ENCODE measurements at regions not wholly inside any gene's neighbourhood (a gene's known extent, or its start where the extent isn't known, plus 50 kb on each side); places are given as distances from the start of the nearest gene placed in this dataset.

- H3K4me1 Mint-ChIP-seq: no peaks in the 10 kb centered on the region
- H3K27ac Mint-ChIP-seq: no peak overlapping the region
- H3K36me3 Mint-ChIP-seq (ENCODE audit: low read depth): no peaks in the 10 kb centered on the region
- no peak for DNase-seq
- H3K27me3 Mint-ChIP-seq: peaks cover 48% of the 10 kb centered on the region
- CTCF ChIA-PET: interaction anchor here (0.6 kb wide), 1 partner anchor 518 kb away, joined by 3 read pairs; no protein-coding TSS in a partner anchor
- H3K9me3 Mint-ChIP-seq: no peaks in the 10 kb centered on the region
- H3K4me3 Mint-ChIP-seq: no peak overlapping the region
- POLR2A ChIA-PET: no interaction called here
Observed at GRCh38 chr10:23694921-23695824, 256.3 kb downstream of the OTUD1 start.

GRCh38 chr10:23695825-23696420 lies 257.0 kb downstream of the OTUD1 start:
- ChIA-PET CTCF (no interaction called here), POLR2A (no interaction called here)
- peaks cover 48% of the 10 kb centered on the region for H3K27me3 Mint-ChIP-seq

GRCh38 chr10:23696476-23696875 lies 257.6 kb downstream of the OTUD1 start:
- CTCF ChIA-PET: no interaction called here
- H3K4me1 Mint-ChIP-seq: no peaks in the 10 kb centered on the region
- no peaks in the 10 kb centered on the region for H3K36me3 Mint-ChIP-seq (ENCODE audit: low read depth)
- H3K27me3 Mint-ChIP-seq: peaks cover 48% of the 10 kb centered on the region
- no peak overlapping the region for H3K4me3 Mint-ChIP-seq
- POLR2A ChIA-PET: no interaction called here
- H3K27ac Mint-ChIP-seq: no peak overlapping the region
- no peaks in the 10 kb centered on the region for H3K9me3 Mint-ChIP-seq
- DNase-seq: no peak

More at GRCh38 chr10:23695825-23696420, 257.0 kb downstream of the OTUD1 start:
- Mint-ChIP-seq H3K36me3 (ENCODE audit: low read depth) (no peaks in the 10 kb centered on the region), H3K9me3 (no peaks in the 10 kb centered on the region), H3K27ac (no peak overlapping the region), H3K4me3 (no peak overlapping the region), H3K4me1 (no peaks in the 10 kb centered on the region)
- DNase-seq: no peak

GRCh38 chr10:23702977-23703414 lies 264.1 kb downstream of the OTUD1 start:
- ChIA-PET CTCF (interaction anchor here (1.2 to 2.4 kb wide), 3 partner anchors 388 to 545 kb away, joined by 3 to 6 read pairs (median 5); no protein-coding TSS in a partner anchor), POLR2A (no interaction called here)
- Mint-ChIP-seq H3K36me3 (ENCODE audit: low read depth) (no peaks in the 10 kb centered on the region), H3K4me3 (no peak overlapping the region), H3K27me3 (peaks cover 12% of the 10 kb centered on the region), H3K4me1 (no peaks in the 10 kb centered on the region), H3K9me3 (no peaks in the 10 kb centered on the region), H3K27ac (no peak overlapping the region)
- DNase-seq: peak; percentile 47

- DNase-seq: no peak
- Mint-ChIP-seq H3K9me3 (no peaks in the 10 kb centered on the region), H3K27me3 (no peaks in the 10 kb centered on the region), H3K4me3 (no peak overlapping the region), H3K27ac (no peak overlapping the region), H3K36me3 (ENCODE audit: low read depth) (no peaks in the 10 kb centered on the region), H3K4me1 (no peaks in the 10 kb centered on the region)
- ChIA-PET POLR2A (no interaction called here), CTCF (no interaction called here)
Observed at GRCh38 chr10:23715363-23715762, 276.5 kb downstream of the OTUD1 start.

- Mint-ChIP-seq H3K4me3 (no peak overlapping the region), H3K27me3 (no peaks in the 10 kb centered on the region), H3K9me3 (no peaks in the 10 kb centered on the region), H3K36me3 (ENCODE audit: low read depth) (no peaks in the 10 kb centered on the region), H3K4me1 (no peaks in the 10 kb centered on the region), H3K27ac (no peak overlapping the region)
- CTCF ChIA-PET: no interaction called here
- POLR2A ChIA-PET: no interaction called here
- DNase-seq: no peak
Observed at GRCh38 chr10:23717913-23718312, 279.0 kb downstream of the OTUD1 start.

GRCh38 chr10:23718946-23719345 lies 280.1 kb downstream of the OTUD1 start:
- DNase-seq: no peak
- ChIA-PET CTCF (no interaction called here), POLR2A (no interaction called here)
- Mint-ChIP-seq H3K27me3 (no peaks in the 10 kb centered on the region), H3K27ac (no peak overlapping the region), H3K4me3 (no peak overlapping the region), H3K9me3 (no peaks in the 10 kb centered on the region), H3K4me1 (no peaks in the 10 kb centered on the region), H3K36me3 (ENCODE audit: low read depth) (no peaks in the 10 kb centered on the region)

GRCh38 chr10:23723796-23724195 lies 284.9 kb downstream of the OTUD1 start:
- no peaks in the 10 kb centered on the region for H3K4me1 Mint-ChIP-seq
- ChIA-PET POLR2A (no interaction called here), CTCF (no interaction called here)
- H3K27ac Mint-ChIP-seq: no peak overlapping the region
- DNase-seq: no peak
- no peaks in the 10 kb centered on the region for H3K27me3 Mint-ChIP-seq
- no peaks in the 10 kb centered on the region for H3K36me3 Mint-ChIP-seq (ENCODE audit: low read depth)
- peaks cover 2% of the 10 kb centered on the region for H3K9me3 Mint-ChIP-seq
- no peak overlapping the region for H3K4me3 Mint-ChIP-seq

- CTCF ChIA-PET: no interaction called here
- Mint-ChIP-seq H3K4me1 (no peaks in the 10 kb centered on the region), H3K27ac (no peak overlapping the region), H3K4me3 (no peak overlapping the region), H3K36me3 (ENCODE audit: low read depth) (no peaks in the 10 kb centered on the region), H3K27me3 (no peaks in the 10 kb centered on the region), H3K9me3 (peaks cover 6% of the 10 kb centered on the region)
- POLR2A ChIA-PET: no interaction called here
- no peak for DNase-seq
Observed at GRCh38 chr10:23725548-23725947, 286.7 kb downstream of the OTUD1 start.

- H3K27ac Mint-ChIP-seq: no peak overlapping the region
- H3K4me1 Mint-ChIP-seq: no peaks in the 10 kb centered on the region
- no peaks in the 10 kb centered on the region for H3K27me3 Mint-ChIP-seq
- no peaks in the 10 kb centered on the region for H3K36me3 Mint-ChIP-seq (ENCODE audit: low read depth)
- H3K4me3 Mint-ChIP-seq: no peak overlapping the region
- H3K9me3 Mint-ChIP-seq: peaks cover 2% of the 10 kb centered on the region
- ChIA-PET POLR2A (no interaction called here), CTCF (no interaction called here)
- no peak for DNase-seq
Observed at GRCh38 chr10:23742368-23742767, 303.5 kb downstream of the OTUD1 start.

- CTCF ChIA-PET: no interaction called here
- DNase-seq: no peak
- Mint-ChIP-seq H3K4me1 (no peaks in the 10 kb centered on the region), H3K27me3 (no peaks in the 10 kb centered on the region), H3K4me3 (no peak overlapping the region), H3K36me3 (ENCODE audit: low read depth) (no peaks in the 10 kb centered on the region), H3K9me3 (peaks cover 2% of the 10 kb centered on the region), H3K27ac (no peak overlapping the region)
- POLR2A ChIA-PET: no interaction called here
Observed at GRCh38 chr10:23742807-23743206, 303.9 kb downstream of the OTUD1 start.

GRCh38 chr10:23754179-23754578 lies 315.3 kb downstream of the OTUD1 start:
- no peaks in the 10 kb centered on the region for H3K27me3 Mint-ChIP-seq
- CTCF ChIA-PET: no interaction called here

GRCh38 chr10:23754941-23755340 lies 316.1 kb downstream of the OTUD1 start:
- no peaks in the 10 kb centered on the region for H3K27me3 Mint-ChIP-seq
- no peak overlapping the region for H3K27ac Mint-ChIP-seq
- POLR2A ChIA-PET: no interaction called here
- no peak for DNase-seq
- H3K4me1 Mint-ChIP-seq: no peaks in the 10 kb centered on the region
- no peak overlapping the region for H3K4me3 Mint-ChIP-seq
- no peaks in the 10 kb centered on the region for H3K36me3 Mint-ChIP-seq (ENCODE audit: low read depth)
- CTCF ChIA-PET: no interaction called here
- no peaks in the 10 kb centered on the region for H3K9me3 Mint-ChIP-seq

More at GRCh38 chr10:23754179-23754578, 315.3 kb downstream of the OTUD1 start:
- no peaks in the 10 kb centered on the region for H3K9me3 Mint-ChIP-seq
- no peaks in the 10 kb centered on the region for H3K4me1 Mint-ChIP-seq
- POLR2A ChIA-PET: no interaction called here
- no peak overlapping the region for H3K4me3 Mint-ChIP-seq
- no peak overlapping the region for H3K27ac Mint-ChIP-seq
- DNase-seq: no peak
- H3K36me3 Mint-ChIP-seq (ENCODE audit: low read depth): no peaks in the 10 kb centered on the region

- POLR2A ChIA-PET: no interaction called here
- Mint-ChIP-seq H3K36me3 (ENCODE audit: low read depth) (no peaks in the 10 kb centered on the region), H3K27me3 (no peaks in the 10 kb centered on the region), H3K4me3 (no peak overlapping the region), H3K27ac (no peak overlapping the region), H3K4me1 (no peaks in the 10 kb centered on the region), H3K9me3 (no peaks in the 10 kb centered on the region)
- DNase-seq: no peak
- CTCF ChIA-PET: no interaction called here
Observed at GRCh38 chr10:23755556-23755955, 316.7 kb downstream of the OTUD1 start.
